IMR-90 (cell line): ENCODE measurements at regions not wholly inside any gene's neighbourhood (a gene's known extent, or its start where the extent isn't known, plus 50 kb on each side); places are given as distances from the start of the nearest gene placed in this dataset.

Experiments
- ATAC-seq: fragments of 200-7000 bp; cut with Tn5 transposase; 2 replicates; pipeline ENCODE4 v1.9.1; 2020; ENCODE audit warnings: low read depth, mild to moderate bottlenecking, moderate library complexity
- BruUV-seq: library from RNA; stranded (reverse); fragments of 400-500 nt; replicated peaks from 2 replicates; lab custom pipeline; 2021; lab: Mats Ljungman, UMichigan
- CTCF ChIA-PET: fragments of 300-600 bp; formaldehyde crosslinking; extraction: SDS; loops from one replicate; lab custom pipeline; 2021; ENCODE audit warnings: antibody characterized with exemption; lab: Yijun Ruan, JAX
- POLR2A ChIA-PET: fragments of 300-600 bp; sonication (Branson Sonifier 250); formaldehyde crosslinking; loops from one replicate; lab custom pipeline; 2022; ENCODE audit warnings: antibody characterized with exemption; ENCODE audit not compliant: unreplicated experiment; lab: Charles Lee
- DNase-seq: peaks from one replicate; pipeline ENCODE4 v3.0.0; 2013
- H2AFZ ChIP-seq: replicated peaks from 2 replicates; pipeline ENCODE3; 2013; ENCODE audit warnings: low read length, mild to moderate bottlenecking; ENCODE audit not compliant: poor library complexity
- H2AK5ac ChIP-seq: 2 replicates; pipeline ENCODE4 v1.6.1; 2013; ENCODE audit warnings: low read depth, low read length, inconsistent platforms
- H2AK9ac ChIP-seq: replicated peaks from 2 replicates; pipeline ENCODE3; 2013; ENCODE audit warnings: mild to moderate bottlenecking, low read depth, low read length, moderate library complexity; ENCODE audit not compliant: poor library complexity
- H2BK120ac ChIP-seq: 2 replicates; pipeline ENCODE4 v1.6.1; 2013; ENCODE audit warnings: low read depth, low read length, inconsistent platforms
- H2BK15ac ChIP-seq: 3 replicates; pipeline ENCODE4 v1.6.1; 2013; ENCODE audit warnings: low read depth, low read length, inconsistent platforms
- H2BK20ac ChIP-seq: 2 replicates; pipeline ENCODE4 v1.6.1; 2013; ENCODE audit warnings: low read depth, mild to moderate bottlenecking, inconsistent platforms, low read length, moderate library complexity
- H2BK5ac ChIP-seq: 2 replicates; pipeline ENCODE4 v1.6.1; 2013; ENCODE audit warnings: mild to moderate bottlenecking, low read depth, low read length, inconsistent platforms; ENCODE audit not compliant: poor library complexity, severe bottlenecking
- H3K14ac ChIP-seq: replicated peaks from 2 replicates; pipeline ENCODE4 v1.6.1; 2013; ENCODE audit warnings: low read depth, low read length, inconsistent platforms
- H3K18ac ChIP-seq: 2 replicates; pipeline ENCODE4 v1.6.1; 2013; ENCODE audit warnings: low read depth, low read length, control low read depth
- H3K23ac ChIP-seq: 2 replicates; pipeline ENCODE4 v1.6.1; 2013; ENCODE audit warnings: low read depth, low read length, inconsistent platforms
- H3K27ac ChIP-seq: 2 replicates; pipeline ENCODE4 v1.5.1; 2013; ENCODE audit warnings: mild to moderate bottlenecking, control low read depth, low read length; ENCODE audit not compliant: insufficient read depth
- H3K27me3 ChIP-seq: 2 replicates; pipeline ENCODE4 v1.6.1; 2013; ENCODE audit warnings: low read length; ENCODE audit not compliant: control insufficient read depth, insufficient read depth
- H3K36me3 ChIP-seq: 2 replicates; pipeline ENCODE4 v1.6.1; 2013; ENCODE audit warnings: low read length, mixed read lengths; ENCODE audit not compliant: control insufficient read depth, insufficient read depth
- H3K4ac ChIP-seq: 2 replicates; pipeline ENCODE4 v1.6.1; 2013; ENCODE audit warnings: low read depth, low read length, inconsistent platforms
- H3K4me1 ChIP-seq: 2 replicates; pipeline ENCODE4 v1.6.1; 2013; ENCODE audit warnings: low read length, mixed read lengths; ENCODE audit not compliant: control insufficient read depth, insufficient read depth
- H3K4me2 ChIP-seq: 2 replicates; pipeline ENCODE4 v1.6.1; 2013; ENCODE audit warnings: low read depth, mild to moderate bottlenecking, control low read depth, low read length, moderate library complexity
- H3K4me3 ChIP-seq: 2 replicates; pipeline ENCODE4 v1.5.1; 2013; ENCODE audit warnings: low read depth, mild to moderate bottlenecking, control low read depth, low read length, moderate library complexity; ENCODE audit not compliant: insufficient read depth
- H3K56ac ChIP-seq: 2 replicates; pipeline ENCODE4 v1.6.1; 2013; ENCODE audit warnings: low read length, inconsistent platforms; ENCODE audit not compliant: insufficient read depth; ENCODE audit errors: extremely low read depth
- H3K79me1 ChIP-seq, 2 experiments: 2 replicates each; pipeline ENCODE4 v1.6.1; 2013; ENCODE audit warnings: low read length in 2 of 2, inconsistent platforms in 1 of 2, low read depth in 1 of 2
- H3K9ac ChIP-seq: 2 replicates; pipeline ENCODE4 v1.6.1; 2013; ENCODE audit warnings: low read depth, low read length, control low read depth
- H3K9me1 ChIP-seq: 2 replicates; pipeline ENCODE4 v1.6.1; 2013; ENCODE audit warnings: low read length, inconsistent platforms; ENCODE audit not compliant: insufficient read depth
- H3K9me3 ChIP-seq: 2 replicates; pipeline ENCODE4 v1.6.1; 2013; ENCODE audit warnings: low read length; ENCODE audit not compliant: control insufficient read depth, insufficient read depth
- H4K20me1 ChIP-seq: 2 replicates; pipeline ENCODE4 v1.6.1; 2013; ENCODE audit warnings: low read length, inconsistent platforms; ENCODE audit not compliant: insufficient read depth
- H4K5ac ChIP-seq: 2 replicates; pipeline ENCODE4 v1.6.1; 2013; ENCODE audit warnings: mild to moderate bottlenecking, low read depth, low read length, control low read depth
- H4K8ac ChIP-seq, 2 experiments: 2 replicates each; pipeline ENCODE4 v1.6.1; 2013; ENCODE audit warnings: low read depth in 2 of 2, low read length in 2 of 2, control low read depth in 1 of 2, inconsistent platforms in 1 of 2
- H4K91ac ChIP-seq: 2 replicates; pipeline ENCODE4 v1.6.1; 2013; ENCODE audit warnings: low read depth, low read length, inconsistent platforms; ENCODE audit not compliant: insufficient read depth
- BHLHE40 ChIP-seq: fragments of 150-350 bp; IDR thresholded peaks from 2 replicates; pipeline ENCODE4 v1.6.1; 2016; ENCODE audit warnings: mild to moderate bottlenecking, low read depth, low read length
- CEBPB ChIP-seq: IDR thresholded peaks from 2 replicates; pipeline ENCODE4 v1.6.1; 2012; ENCODE audit warnings: low read depth, low read length, improper control_type of control experiment
- CHD1 ChIP-seq: IDR thresholded peaks from 2 replicates; pipeline ENCODE4 v1.6.1; 2012; ENCODE audit warnings: low read depth, low read length, improper control_type of control experiment
- CTCF ChIP-seq: conservative IDR thresholded peaks from 2 replicates; pipeline ENCODE4 v1.5.1; 2012; ENCODE audit warnings: mild to moderate bottlenecking, low read depth, low read length, improper control_type of control experiment
- FOS ChIP-seq: fragments of 150-350 bp; IDR thresholded peaks from 2 replicates; pipeline ENCODE4 v1.6.1; 2016; ENCODE audit warnings: low read depth, low read length
- MAZ ChIP-seq: IDR thresholded peaks from 2 replicates; pipeline ENCODE4 v1.6.1; 2012; ENCODE audit warnings: low read depth, mild to moderate bottlenecking, low read length, improper control_type of control experiment, moderate library complexity, borderline replicate concordance
- NFE2L2 ChIP-seq: fragments of 150-350 bp; IDR thresholded peaks from 2 replicates; pipeline ENCODE4 v1.6.1; 2016; ENCODE audit warnings: low read depth, mild to moderate bottlenecking, low read length
- POLR2A ChIP-seq: IDR thresholded peaks from 2 replicates; pipeline ENCODE4 v1.6.1; 2012; ENCODE audit warnings: mild to moderate bottlenecking, low read depth, low read length
- RAD21 ChIP-seq: IDR thresholded peaks from 2 replicates; pipeline ENCODE4 v1.6.1; 2012; ENCODE audit warnings: low read length, improper control_type of control experiment
- RCOR1 ChIP-seq: IDR thresholded peaks from 2 replicates; pipeline ENCODE4 v1.6.1; 2012; ENCODE audit warnings: mild to moderate bottlenecking, low read length, improper control_type of control experiment; ENCODE audit not compliant: insufficient replicate concordance
- RFX5 ChIP-seq: IDR thresholded peaks from 2 replicates; pipeline ENCODE4 v1.8.0; 2012; ENCODE audit warnings: low read depth, mild to moderate bottlenecking, low read length, moderate library complexity
- SMC3 ChIP-seq: fragments of 150-350 bp; IDR thresholded peaks from 2 replicates; pipeline ENCODE4 v1.6.1; 2016; ENCODE audit warnings: low read depth, mild to moderate bottlenecking, antibody characterized with exemption, low read length, moderate library complexity
- WGBS, 2 experiments: methylation state at CpG; one replicate each; pipeline versions ENCODE4 v1.1.5 to v1.1.7; 2013; ENCODE audit warnings: missing lambda C conversion rate in 2 of 2; ENCODE audit not compliant: insufficient read length in 1 of 2; ENCODE audit errors: extremely low coverage in 2 of 2; 5-methylcytosine and 5-hydroxymethylcytosine counted together
- dilution Hi-C: fragments of 300-500 bp; cut with HindIII; formaldehyde crosslinking; loops from one replicate; pipeline ENCODE4 v1.14.3; 2018; ENCODE audit warnings: low sequenced_read_pairs; ENCODE audit not compliant: unreplicated experiment
- in situ Hi-C: fragments of 300-500 bp; cut with MboI; formaldehyde crosslinking; loops from 3 replicates; pipeline ENCODE4 v1.14.3; 2019; ENCODE audit warnings: low sequenced_read_pairs, inconsistent platforms, mixed read lengths
- intact Hi-C: fragments of 100-400 bp; cut with micrococcal nuclease; formaldehyde crosslinking; loops from 2 replicates; pipeline ENCODE4 v1.10.0; 2022
- TF ChIP-seq, protein P1 (sequence below): fragments of 150-350 bp; IDR thresholded peaks from 2 replicates; pipeline ENCODE4 v1.6.1; 2016; ENCODE audit warnings: low read depth, mild to moderate bottlenecking, low read length, moderate library complexity, borderline replicate concordance
- TF ChIP-seq, protein P2 (sequence below): fragments of 150-350 bp; IDR thresholded peaks from 2 replicates; pipeline ENCODE4 v1.6.1; 2017; ENCODE audit warnings: mild to moderate bottlenecking, antibody characterized with exemption, low read length, low read depth

DNA sequence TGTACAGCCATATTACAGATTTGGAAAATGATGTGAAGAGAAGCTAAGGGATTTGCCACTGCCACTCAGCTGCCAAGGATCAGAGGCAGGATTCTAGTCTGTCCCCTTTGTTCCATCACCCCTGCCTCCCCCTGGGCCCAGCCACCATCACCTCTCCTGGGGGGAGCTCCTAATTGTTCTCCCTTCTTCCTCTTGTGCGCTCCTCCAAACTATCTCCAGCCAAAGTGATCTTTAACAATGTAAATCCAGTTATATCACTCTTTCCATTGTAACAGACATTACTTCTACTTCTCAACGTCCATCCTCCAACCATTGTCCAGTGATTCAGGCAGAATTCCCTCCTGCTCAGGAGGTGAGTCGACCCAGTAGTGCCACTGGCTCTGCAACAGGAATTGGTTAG, 164.1 kb downstream of the PLPP3 start:
- no peak overlapping the region for H2AFZ ChIP-seq
- H3K4me1 ChIP-seq = peaks cover 9% of the 10 kb centered on the region
- H4K20me1 ChIP-seq = no peaks in the 10 kb centered on the region
- H3K27me3 ChIP-seq = no peaks in the 10 kb centered on the region
- no peak overlapping the region for H3K4ac ChIP-seq
- CTCF ChIA-PET = interaction anchor here (0.8 kb wide), 1 partner anchor 12 kb away, joined by 3 read pairs; no protein-coding TSS in a partner anchor
- no peak overlapping the region for H2AK9ac ChIP-seq
- no peak for TF ChIP-seq RAD21
- TF ChIP-seq CTCF = no peak
- TF ChIP-seq SMC3 = no peak
- TF ChIP-seq MAZ = no peak
- no peak for TF ChIP-seq NFE2L2
- TF ChIP-seq CEBPB = no peak
- TF ChIP-seq, protein P1, sequence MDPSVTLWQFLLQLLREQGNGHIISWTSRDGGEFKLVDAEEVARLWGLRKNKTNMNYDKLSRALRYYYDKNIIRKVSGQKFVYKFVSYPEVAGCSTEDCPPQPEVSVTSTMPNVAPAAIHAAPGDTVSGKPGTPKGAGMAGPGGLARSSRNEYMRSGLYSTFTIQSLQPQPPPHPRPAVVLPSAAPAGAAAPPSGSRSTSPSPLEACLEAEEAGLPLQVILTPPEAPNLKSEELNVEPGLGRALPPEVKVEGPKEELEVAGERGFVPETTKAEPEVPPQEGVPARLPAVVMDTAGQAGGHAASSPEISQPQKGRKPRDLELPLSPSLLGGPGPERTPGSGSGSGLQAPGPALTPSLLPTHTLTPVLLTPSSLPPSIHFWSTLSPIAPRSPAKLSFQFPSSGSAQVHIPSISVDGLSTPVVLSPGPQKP = no peak
- TF ChIP-seq, protein P2, sequence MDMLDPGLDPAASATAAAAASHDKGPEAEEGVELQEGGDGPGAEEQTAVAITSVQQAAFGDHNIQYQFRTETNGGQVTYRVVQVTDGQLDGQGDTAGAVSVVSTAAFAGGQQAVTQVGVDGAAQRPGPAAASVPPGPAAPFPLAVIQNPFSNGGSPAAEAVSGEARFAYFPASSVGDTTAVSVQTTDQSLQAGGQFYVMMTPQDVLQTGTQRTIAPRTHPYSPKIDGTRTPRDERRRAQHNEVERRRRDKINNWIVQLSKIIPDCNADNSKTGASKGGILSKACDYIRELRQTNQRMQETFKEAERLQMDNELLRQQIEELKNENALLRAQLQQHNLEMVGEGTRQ = no peak
- TF ChIP-seq BHLHE40 = no peak
- TF ChIP-seq RFX5 = no peak
- no peak for TF ChIP-seq POLR2A
- no peak for TF ChIP-seq RCOR1
- TF ChIP-seq FOS = no peak
- TF ChIP-seq CHD1 = no peak
- no peak overlapping the region for H3K9ac ChIP-seq
- no peak overlapping the region for H3K23ac ChIP-seq
- H4K8ac ChIP-seq = no peak overlapping the region
- no peak overlapping the region for H2BK15ac ChIP-seq
- POLR2A ChIA-PET = no interaction called here
- H3K9me1 ChIP-seq = peaks cover 7% of the 10 kb centered on the region; the same call in 1 of the 2 replicates
- H2BK120ac ChIP-seq = no peak overlapping the region
- H4K5ac ChIP-seq = no peak overlapping the region
- H3K79me1 ChIP-seq = no peaks in the 10 kb centered on the region
- DNase-seq = no peak
- no peak overlapping the region for H3K18ac ChIP-seq
- no peak overlapping the region for H3K27ac ChIP-seq
- no peak overlapping the region for H2BK20ac ChIP-seq
- H3K14ac ChIP-seq = no peak overlapping the region
- dilution Hi-C loops (no loop called here), intact Hi-C loops (no loop called here), in situ Hi-C loops (no loop called here)
- no peaks in the 10 kb centered on the region for H3K9me3 ChIP-seq
- no TSS peak for BruUV-seq
- H3K56ac ChIP-seq = no peak overlapping the region
- H4K91ac ChIP-seq = no peak overlapping the region
- no CpG with 5 or more reads among the region's 3 CpGs for WGBS, 2 experiments
- no peak overlapping the region for H3K4me2 ChIP-seq
- H2BK5ac ChIP-seq = no peak overlapping the region
- no peak overlapping the region for H2AK5ac ChIP-seq
- ATAC-seq = no peak
- no peaks in the 10 kb centered on the region for H3K36me3 ChIP-seq
- H3K4me3 ChIP-seq = no peak overlapping the region
